CD14-positive monocyte (primary cell): ENCODE measurements at regions not wholly inside any gene's neighbourhood (a gene's known extent, or its start where the extent isn't known, plus 50 kb on each side); places are given as distances from the start of the nearest gene placed in this dataset.

Experiments
- DNase-seq, 3 donors: peaks; one replicate each; pipeline ENCODE4 v3.0.0-alpha.2; 2011 to 2022
- H2AFZ ChIP-seq: 2 replicates; pipeline ENCODE4 v1.6.0; 2012; ENCODE audit warnings: mild to moderate bottlenecking, low read depth, low read length, inconsistent platforms; ENCODE audit not compliant: insufficient read depth, poor library complexity, severe bottlenecking
- H3K27ac ChIP-seq, 2 donors: 1 replicate in 1 of 2; 2 replicates in 1 of 2; pipeline ENCODE4 v1.5.1; 2012 to 2013; ENCODE audit warnings: low read length in 2 of 2, control low read depth in 1 of 2, inconsistent platforms in 1 of 2, low read depth in 1 of 2, mild to moderate bottlenecking in 1 of 2
- H3K27me3 ChIP-seq, 2 donors: one replicate each; pipeline versions ENCODE4 v1.6.0 to v1.6.1; 2011 to 2013; ENCODE audit warnings: low read length in 2 of 2; ENCODE audit not compliant: control insufficient read depth in 2 of 2, insufficient read depth in 2 of 2
- H3K36me3 ChIP-seq, 2 donors: replicated peaks in 1 of 2; 1 replicate in 1 of 2; 2 replicates in 1 of 2; pipeline versions ENCODE4 v1.5.1 to v1.6.1; 2012 to 2013; ENCODE audit warnings: low read length in 2 of 2, control low read depth in 1 of 2, inconsistent platforms in 1 of 2, mild to moderate bottlenecking in 1 of 2; ENCODE audit not compliant: insufficient read depth in 2 of 2, control insufficient read depth in 1 of 2
- H3K4me1 ChIP-seq, 2 donors: 1 replicate in 1 of 2; 2 replicates in 1 of 2; pipeline versions ENCODE4 v1.5.1 to v1.6.1; 2012 to 2013; ENCODE audit warnings: low read length in 2 of 2, control low read depth in 1 of 2, inconsistent platforms in 1 of 2, mild to moderate bottlenecking in 1 of 2, moderate library complexity in 1 of 2; ENCODE audit not compliant: insufficient read depth in 2 of 2, control insufficient read depth in 1 of 2
- H3K4me2 ChIP-seq: replicated peaks from 2 replicates; pipeline ENCODE3; 2012; ENCODE audit warnings: low read length, moderate library complexity, mild to moderate bottlenecking; ENCODE audit not compliant: poor library complexity, severe bottlenecking; ENCODE audit errors: extremely low read depth
- H3K4me3 ChIP-seq, 3 experiments: fragments of 200-600 bp in 1 of 3; sonication (generic) in 1 of 3; replicated peaks in 1 of 3; 1 replicate in 2 of 3; 2 replicates in 1 of 3; pipeline ENCODE4 v1.5.1; 2011 to 2013; ENCODE audit warnings: low read length in 3 of 3, mild to moderate bottlenecking in 3 of 3, control low read depth in 2 of 3, low read depth in 2 of 3, inconsistent platforms in 1 of 3, moderate library complexity in 1 of 3
- H3K79me2 ChIP-seq: 2 replicates; pipeline ENCODE4 v1.6.0; 2012; ENCODE audit warnings: mild to moderate bottlenecking, control low read depth, inconsistent platforms, low read length, moderate library complexity; ENCODE audit not compliant: insufficient read depth
- H3K9ac ChIP-seq: 2 replicates; pipeline ENCODE4 v1.6.0; 2017; ENCODE audit warnings: low read length, mild to moderate bottlenecking; ENCODE audit not compliant: insufficient read depth, poor library complexity, severe bottlenecking
- H3K9me3 ChIP-seq, 2 donors: replicated peaks in 1 of 2; 1 replicate in 1 of 2; 2 replicates in 1 of 2; pipeline versions ENCODE4 v1.5.1 to v1.6.1; 2012 to 2013; ENCODE audit warnings: low read length in 2 of 2, control low read depth in 1 of 2; ENCODE audit not compliant: control insufficient read depth in 1 of 2, insufficient read depth in 1 of 2
- H4K20me1 ChIP-seq: 2 replicates; pipeline ENCODE4 v1.6.0; 2012; ENCODE audit warnings: mild to moderate bottlenecking, low read length, control low read depth, moderate library complexity; ENCODE audit not compliant: insufficient read depth
- H3K27ac Mint-ChIP-seq, 7 donors: one replicate each; pipeline ENCODE4 v1.8.0; 2020; ENCODE audit warnings: mild to moderate bottlenecking in 7 of 7, mixed read lengths in 7 of 7, moderate library complexity in 6 of 7, inconsistent platforms in 2 of 7
- H3K27me3 Mint-ChIP-seq, 3 donors: one replicate each; pipeline ENCODE4 v1.8.0; 2021 to 2022; ENCODE audit warnings: low read depth in 3 of 3, mild to moderate bottlenecking in 3 of 3, mixed read lengths in 3 of 3, moderate library complexity in 3 of 3, inconsistent platforms in 1 of 3
- H3K36me3 Mint-ChIP-seq, 2 donors: one replicate each; pipeline ENCODE4 v1.8.0; 2020; ENCODE audit warnings: mixed read lengths in 2 of 2, inconsistent platforms in 1 of 2, mild to moderate bottlenecking in 1 of 2
- H3K4me1 Mint-ChIP-seq: one replicate; pipeline ENCODE4 v1.8.0; 2020; ENCODE audit warnings: mild to moderate bottlenecking, mixed read lengths
- H3K4me3 Mint-ChIP-seq, 2 donors: one replicate each; pipeline ENCODE4 v1.8.0; 2020; ENCODE audit warnings: mild to moderate bottlenecking in 2 of 2, mixed read lengths in 2 of 2, moderate library complexity in 1 of 2
- H3K9me3 Mint-ChIP-seq, 7 donors: one replicate each; pipeline ENCODE4 v1.8.0; 2020 to 2022; ENCODE audit warnings: mixed read lengths in 7 of 7, mild to moderate bottlenecking in 6 of 7, moderate library complexity in 6 of 7, inconsistent platforms in 2 of 7
- WGBS: methylation state at CpG from one replicate; pipeline ENCODE4 v1.1.5; 2013; ENCODE audit warnings: missing lambda C conversion rate; ENCODE audit not compliant: insufficient coverage; 5-methylcytosine and 5-hydroxymethylcytosine counted together
- intact Hi-C, 2 donors: fragments of 100-400 bp; cut with micrococcal nuclease; formaldehyde crosslinking; loops; one replicate each; pipeline versions ENCODE4 v1.15.0 to v1.15.1; 2023
- TF ChIP-seq, protein P1 (sequence below): fragments of 200-600 bp; IDR thresholded peaks from one replicate; pipeline ENCODE4 v1.8.0; 2022; ENCODE audit warnings: antibody characterized with exemption, mild to moderate bottlenecking

GRCh38 chr10:62573929-62574328 lies 199.8 kb downstream of the ZNF365 start:
- Mint-ChIP-seq H3K4me1 (no peaks in the 10 kb centered on the region), H3K27me3 (peaks cover 5 to 12% (median 10%) of the 10 kb centered on the region in 3 donors), H3K4me3 (no peak overlapping the region), H3K27ac (no peak overlapping the region), H3K9me3 (no peaks in the 10 kb centered on the region), H3K36me3 (no peaks in the 10 kb centered on the region)
- H3K9ac ChIP-seq, result no peak overlapping the region
- no peaks in the 10 kb centered on the region for H3K9me3 ChIP-seq
- H3K79me2 ChIP-seq, result no peaks in the 10 kb centered on the region
- no CpG with 5 or more reads among the region's 3 CpGs for WGBS
- no peak overlapping the region for H3K4me2 ChIP-seq
- no peak overlapping the region for H3K4me3 ChIP-seq
- TF ChIP-seq, protein P1, sequence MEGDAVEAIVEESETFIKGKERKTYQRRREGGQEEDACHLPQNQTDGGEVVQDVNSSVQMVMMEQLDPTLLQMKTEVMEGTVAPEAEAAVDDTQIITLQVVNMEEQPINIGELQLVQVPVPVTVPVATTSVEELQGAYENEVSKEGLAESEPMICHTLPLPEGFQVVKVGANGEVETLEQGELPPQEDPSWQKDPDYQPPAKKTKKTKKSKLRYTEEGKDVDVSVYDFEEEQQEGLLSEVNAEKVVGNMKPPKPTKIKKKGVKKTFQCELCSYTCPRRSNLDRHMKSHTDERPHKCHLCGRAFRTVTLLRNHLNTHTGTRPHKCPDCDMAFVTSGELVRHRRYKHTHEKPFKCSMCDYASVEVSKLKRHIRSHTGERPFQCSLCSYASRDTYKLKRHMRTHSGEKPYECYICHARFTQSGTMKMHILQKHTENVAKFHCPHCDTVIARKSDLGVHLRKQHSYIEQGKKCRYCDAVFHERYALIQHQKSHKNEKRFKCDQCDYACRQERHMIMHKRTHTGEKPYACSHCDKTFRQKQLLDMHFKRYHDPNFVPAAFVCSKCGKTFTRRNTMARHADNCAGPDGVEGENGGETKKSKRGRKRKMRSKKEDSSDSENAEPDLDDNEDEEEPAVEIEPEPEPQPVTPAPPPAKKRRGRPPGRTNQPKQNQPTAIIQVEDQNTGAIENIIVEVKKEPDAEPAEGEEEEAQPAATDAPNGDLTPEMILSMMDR, result no peak
- no peak overlapping the region for H2AFZ ChIP-seq
- H3K36me3 ChIP-seq, result no peaks in the 10 kb centered on the region
- DNase-seq, result no peak
- H4K20me1 ChIP-seq, result no peaks in the 10 kb centered on the region
- intact Hi-C loops, result no loop called here
- H3K27ac ChIP-seq, result no peak overlapping the region
- H3K27me3 ChIP-seq, result peaks cover 7 to 13% of the 10 kb centered on the region in 2 donors
- H3K4me1 ChIP-seq, result no peaks in the 10 kb centered on the region

DNA sequence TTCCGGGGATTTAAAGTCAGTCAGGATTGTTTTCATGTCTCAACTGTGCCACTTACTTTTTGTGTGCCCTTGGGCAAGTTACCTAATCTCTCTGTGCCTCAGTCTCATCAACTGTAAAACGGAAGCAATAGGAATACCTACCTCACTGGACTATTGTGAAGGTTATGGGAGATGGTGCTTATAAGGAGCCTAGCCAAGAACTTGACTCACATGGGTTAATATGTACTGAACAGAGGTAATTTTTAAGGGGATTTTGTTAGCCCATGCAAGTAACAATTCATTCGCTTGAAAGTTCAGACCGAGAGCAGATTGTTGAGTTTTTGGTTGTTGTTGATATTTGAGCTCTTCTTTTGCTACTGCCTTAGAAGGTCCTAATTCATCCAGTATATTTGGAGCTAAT lies 202.9 kb downstream of the ZNF365 start:
- 100% methylated on average over 1 of the region's 4 CpGs for whole genome bisulfite sequencing
- intact Hi-C loops, result no loop called here
- Histone ChIP-seq H3K27me3 (peaks cover under 1 to 10% of the 10 kb centered on the region in 2 donors), H3K79me2 (no peaks in the 10 kb centered on the region), H3K27ac (no peak overlapping the region), H3K4me3 (no peak overlapping the region), H3K9me3 (no peaks in the 10 kb centered on the region), H4K20me1 (no peaks in the 10 kb centered on the region), H2AFZ (no peak overlapping the region), H3K9ac (no peak overlapping the region), H3K4me1 (no peaks in the 10 kb centered on the region), H3K4me2 (no peak overlapping the region), H3K36me3 (no peaks in the 10 kb centered on the region)
- no peak for DNase-seq
- Mint-ChIP-seq H3K9me3 (peaks cover 0 to 4% (median 0%) of the 10 kb centered on the region in 7 donors), H3K4me3 (no peak overlapping the region), H3K4me1 (no peaks in the 10 kb centered on the region), H3K36me3 (no peaks in the 10 kb centered on the region), H3K27ac (no peak overlapping the region), H3K27me3 (peaks cover 3 to 8% (median 7%) of the 10 kb centered on the region in 3 donors)
- TF ChIP-seq, protein P1, result no peak
